ENCODE measurements at regions not wholly inside any gene's neighbourhood (a gene's known extent, or its start where the extent isn't known, plus 50 kb on each side); places are given as distances from the start of the nearest gene placed in this dataset.

GRCh38 chr15:24292837-24293236 is 382.7 kb upstream of the NPAP1 start:
- TF ChIP-seq, protein P1, sequence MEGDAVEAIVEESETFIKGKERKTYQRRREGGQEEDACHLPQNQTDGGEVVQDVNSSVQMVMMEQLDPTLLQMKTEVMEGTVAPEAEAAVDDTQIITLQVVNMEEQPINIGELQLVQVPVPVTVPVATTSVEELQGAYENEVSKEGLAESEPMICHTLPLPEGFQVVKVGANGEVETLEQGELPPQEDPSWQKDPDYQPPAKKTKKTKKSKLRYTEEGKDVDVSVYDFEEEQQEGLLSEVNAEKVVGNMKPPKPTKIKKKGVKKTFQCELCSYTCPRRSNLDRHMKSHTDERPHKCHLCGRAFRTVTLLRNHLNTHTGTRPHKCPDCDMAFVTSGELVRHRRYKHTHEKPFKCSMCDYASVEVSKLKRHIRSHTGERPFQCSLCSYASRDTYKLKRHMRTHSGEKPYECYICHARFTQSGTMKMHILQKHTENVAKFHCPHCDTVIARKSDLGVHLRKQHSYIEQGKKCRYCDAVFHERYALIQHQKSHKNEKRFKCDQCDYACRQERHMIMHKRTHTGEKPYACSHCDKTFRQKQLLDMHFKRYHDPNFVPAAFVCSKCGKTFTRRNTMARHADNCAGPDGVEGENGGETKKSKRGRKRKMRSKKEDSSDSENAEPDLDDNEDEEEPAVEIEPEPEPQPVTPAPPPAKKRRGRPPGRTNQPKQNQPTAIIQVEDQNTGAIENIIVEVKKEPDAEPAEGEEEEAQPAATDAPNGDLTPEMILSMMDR (IDR thresholded peaks at IDR 0.05; ENCODE audit: poor library complexity, severe bottlenecking): no peak
- TF ChIP-seq TAF1 (IDR thresholded peaks at IDR 0.05; ENCODE audit: low read depth): no peak
- TF ChIP-seq EP300 (conservative IDR thresholded peaks at IDR 0.05; ENCODE audit: poor library complexity, severe bottlenecking): no peak

All from neural cell (in vitro differentiated cells).